NOMO-1 (cell line): ENCODE measurements at regions not wholly inside any gene's neighbourhood (a gene's known extent, or its start where the extent isn't known, plus 50 kb on each side); places are given as distances from the start of the nearest gene placed in this dataset.
"Not testable (repeated sequence)": the region's sequence is repeated elsewhere in the genome, so short reads cannot be mapped to it uniquely, and the experiment has no call there.

Experiments used
- DNase-seq, 2 experiments: peaks; one replicate each; lab custom pipeline; 2025; ENCODE audit not compliant: unreplicated experiment in 2 of 2; lab: John Stamatoyannopoulos, UW

- no peak for DNase-seq
Observed at GRCh38 chr16:65757064-65757463, 609.4 kb upstream of the CDH5 start.

- DNase-seq, result no peak
Observed at GRCh38 chr16:65756163-65756562, 610.3 kb upstream of the CDH5 start.

GRCh38 chr16:65754820-65755691 lies 611.4 kb upstream of the CDH5 start:
- no peak for DNase-seq

GRCh38 chr16:65752522-65752844 lies 614.0 kb upstream of the CDH5 start:
- DNase-seq, result no peak

- peak; percentile 10 to 29 for DNase-seq
Observed at GRCh38 chr16:65751622-65752521, 614.6 kb upstream of the CDH5 start.

- no peak for DNase-seq
Observed at GRCh38 chr16:65749506-65749905, 617.0 kb upstream of the CDH5 start.

GRCh38 chr16:65746941-65747340 lies 619.5 kb upstream of the CDH5 start:
- no peak for DNase-seq

GRCh38 chr16:65745201-65745708 lies 621.2 kb upstream of the CDH5 start:
- no peak for DNase-seq

GRCh38 chr16:65744401-65744800 lies 622.1 kb upstream of the CDH5 start:
- no peak for DNase-seq

- peak; percentile 35 to 76 for DNase-seq
Observed at GRCh38 chr16:65743558-65743957, 621.7 kb upstream of the CDH11 start.

GRCh38 chr16:65740711-65741110 lies 618.8 kb upstream of the CDH11 start:
- no peak for DNase-seq

- DNase-seq, result peak; percentile 95 to 98
Observed at GRCh38 chr16:65739518-65739917, 617.7 kb upstream of the CDH11 start.

- no peak for DNase-seq
Observed at GRCh38 chr16:65737831-65738230, 616.0 kb upstream of the CDH11 start.

- DNase-seq, result not testable (repeated sequence)
Observed at GRCh38 chr16:65735615-65736014, 613.8 kb upstream of the CDH11 start.

GRCh38 chr16:65733721-65734120 lies 611.9 kb upstream of the CDH11 start:
- DNase-seq, result no peak

- no peak for DNase-seq
Observed at GRCh38 chr16:65731833-65732232, 610.0 kb upstream of the CDH11 start.

GRCh38 chr16:65728652-65729051 lies 606.8 kb upstream of the CDH11 start:
- DNase-seq, result no peak

- DNase-seq, result peak in 1 of 2 experiments; percentile 6
Observed at GRCh38 chr16:65728167-65728566, 606.3 kb upstream of the CDH11 start.

- no peak for DNase-seq
Observed at GRCh38 chr16:65727534-65728137, 605.8 kb upstream of the CDH11 start.

- DNase-seq, result peak; percentile 73 to 87
Observed at GRCh38 chr16:65725156-65725845, 603.4 kb upstream of the CDH11 start.

- DNase-seq, result no peak
Observed at GRCh38 chr16:65722429-65722828, 600.6 kb upstream of the CDH11 start.
